ENCODE measurements at regions not wholly inside any gene's neighbourhood (a gene's known extent, or its start where the extent isn't known, plus 50 kb on each side); places are given as distances from the start of the nearest gene placed in this dataset.

- TF ChIP-seq ZNF777 (tag by site-specific recombination; IDR thresholded peaks at IDR 0.05; ENCODE audit: borderline replicate concordance) (no peak), ZNF140 (tag by site-specific recombination; IDR thresholded peaks at IDR 0.05) (no peak), ZNF157 (tag by site-specific recombination; IDR thresholded peaks at IDR 0.05) (no peak), INSM2 (tag by site-specific recombination; IDR thresholded peaks at IDR 0.05) (no peak), OVOL3 (tag by site-specific recombination; IDR thresholded peaks at IDR 0.05) (no peak), ZNF426 (tag by site-specific recombination; IDR thresholded peaks at IDR 0.05) (no peak), ZBTB21 (tag by site-specific recombination; IDR thresholded peaks at IDR 0.05) (no peak), TCF7L2 (IDR thresholded peaks at IDR 0.05; ENCODE audit: borderline replicate concordance, low read depth, low read length) (no peak), ZNF707 (tag by site-specific recombination; IDR thresholded peaks at IDR 0.05) (no peak), GLIS2 (tag by site-specific recombination; IDR thresholded peaks at IDR 0.05) (no peak)
- TF ChIP-seq, protein P1, sequence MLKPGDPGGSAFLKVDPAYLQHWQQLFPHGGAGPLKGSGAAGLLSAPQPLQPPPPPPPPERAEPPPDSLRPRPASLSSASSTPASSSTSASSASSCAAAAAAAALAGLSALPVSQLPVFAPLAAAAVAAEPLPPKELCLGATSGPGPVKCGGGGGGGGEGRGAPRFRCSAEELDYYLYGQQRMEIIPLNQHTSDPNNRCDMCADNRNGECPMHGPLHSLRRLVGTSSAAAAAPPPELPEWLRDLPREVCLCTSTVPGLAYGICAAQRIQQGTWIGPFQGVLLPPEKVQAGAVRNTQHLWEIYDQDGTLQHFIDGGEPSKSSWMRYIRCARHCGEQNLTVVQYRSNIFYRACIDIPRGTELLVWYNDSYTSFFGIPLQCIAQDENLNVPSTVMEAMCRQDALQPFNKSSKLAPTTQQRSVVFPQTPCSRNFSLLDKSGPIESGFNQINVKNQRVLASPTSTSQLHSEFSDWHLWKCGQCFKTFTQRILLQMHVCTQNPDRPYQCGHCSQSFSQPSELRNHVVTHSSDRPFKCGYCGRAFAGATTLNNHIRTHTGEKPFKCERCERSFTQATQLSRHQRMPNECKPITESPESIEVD (tag by site-specific recombination; IDR thresholded peaks at IDR 0.05) = no peak
- TF ChIP-seq, protein P2, sequence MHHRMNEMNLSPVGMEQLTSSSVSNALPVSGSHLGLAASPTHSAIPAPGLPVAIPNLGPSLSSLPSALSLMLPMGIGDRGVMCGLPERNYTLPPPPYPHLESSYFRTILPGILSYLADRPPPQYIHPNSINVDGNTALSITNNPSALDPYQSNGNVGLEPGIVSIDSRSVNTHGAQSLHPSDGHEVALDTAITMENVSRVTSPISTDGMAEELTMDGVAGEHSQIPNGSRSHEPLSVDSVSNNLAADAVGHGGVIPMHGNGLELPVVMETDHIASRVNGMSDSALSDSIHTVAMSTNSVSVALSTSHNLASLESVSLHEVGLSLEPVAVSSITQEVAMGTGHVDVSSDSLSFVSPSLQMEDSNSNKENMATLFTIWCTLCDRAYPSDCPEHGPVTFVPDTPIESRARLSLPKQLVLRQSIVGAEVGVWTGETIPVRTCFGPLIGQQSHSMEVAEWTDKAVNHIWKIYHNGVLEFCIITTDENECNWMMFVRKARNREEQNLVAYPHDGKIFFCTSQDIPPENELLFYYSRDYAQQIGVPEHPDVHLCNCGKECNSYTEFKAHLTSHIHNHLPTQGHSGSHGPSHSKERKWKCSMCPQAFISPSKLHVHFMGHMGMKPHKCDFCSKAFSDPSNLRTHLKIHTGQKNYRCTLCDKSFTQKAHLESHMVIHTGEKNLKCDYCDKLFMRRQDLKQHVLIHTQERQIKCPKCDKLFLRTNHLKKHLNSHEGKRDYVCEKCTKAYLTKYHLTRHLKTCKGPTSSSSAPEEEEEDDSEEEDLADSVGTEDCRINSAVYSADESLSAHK (tag by site-specific recombination; IDR thresholded peaks at IDR 0.05) = no peak
- Histone ChIP-seq H3K36me3 (ENCODE audit: control insufficient read depth in 2 of 2, insufficient read depth in 1 of 2, low read length in 2 of 2) (no peaks in the 10 kb centered on the region), H3K4me3 (ENCODE audit: low read depth, low read length) (no peak overlapping the region), H3K9me3 (ENCODE audit: control insufficient read depth, insufficient read depth, low read depth, low read length) (no peaks in the 10 kb centered on the region), H3K27ac (ENCODE audit: extremely low read depth, low read depth, low read length) (no peak overlapping the region), H3K4me1 (ENCODE audit: control insufficient read depth, insufficient read depth, low read length) (no peaks in the 10 kb centered on the region)
- ChIA-PET POLR2A (no interaction called here), CTCF (no interaction called here)
Observed at GRCh38 chr4:131098976-131099375, 2003.0 kb downstream of the C4orf33 start.

DNA sequence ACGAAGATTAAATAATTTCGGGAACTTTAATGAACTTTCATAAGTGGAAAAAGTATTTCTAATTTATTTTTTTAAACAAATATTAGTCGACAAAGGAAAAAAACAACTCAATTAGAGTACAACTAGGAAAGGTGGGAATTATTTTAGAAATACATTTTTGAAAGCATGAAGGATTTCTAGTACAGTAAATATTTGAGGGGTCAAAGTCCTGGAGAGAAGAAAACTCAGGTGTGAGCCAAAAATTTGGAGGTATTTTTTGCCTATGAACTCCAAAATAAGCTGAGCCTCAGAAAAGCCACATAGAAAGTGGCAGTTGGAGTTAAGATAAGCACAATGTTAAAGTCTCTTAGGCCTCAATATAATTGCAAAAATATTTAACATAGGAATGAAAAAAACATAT is 2017.3 kb downstream of the C4orf33 start:
- no peaks in the 10 kb centered on the region for H3K36me3 ChIP-seq (ENCODE audit: control insufficient read depth in 2 of 2, insufficient read depth in 1 of 2, low read length in 2 of 2)
- POLR2A ChIA-PET = no interaction called here
- no peak overlapping the region for H3K27ac ChIP-seq (ENCODE audit: extremely low read depth, low read depth, low read length)
- H3K4me1 ChIP-seq (ENCODE audit: control insufficient read depth, insufficient read depth, low read length) = no peaks in the 10 kb centered on the region
- CTCF ChIA-PET = no interaction called here
- no peak overlapping the region for H3K4me3 ChIP-seq (ENCODE audit: low read depth, low read length)
- H3K9me3 ChIP-seq (ENCODE audit: control insufficient read depth, insufficient read depth, low read depth, low read length) = no peaks in the 10 kb centered on the region
- TF ChIP-seq, protein P1 (tag by site-specific recombination; IDR thresholded peaks at IDR 0.05) = no peak
- TF ChIP-seq ZNF341 (tag by site-specific recombination; IDR thresholded peaks at IDR 0.05; ENCODE audit: low read depth) (no peak), ZNF837 (tag by site-specific recombination; IDR thresholded peaks at IDR 0.05) (no peak), ZNF292 (tag by site-specific recombination; IDR thresholded peaks at IDR 0.05; ENCODE audit: borderline replicate concordance, low read depth) (no peak), ZNF404 (tag by site-specific recombination; IDR thresholded peaks at IDR 0.05) (no peak), ZNF585B (tag by site-specific recombination; IDR thresholded peaks at IDR 0.05) (no peak), ZNF639 (tag by site-specific recombination; IDR thresholded peaks at IDR 0.05) (no peak), RBAK (tag by site-specific recombination; IDR thresholded peaks at IDR 0.05) (no peak), ZNF777 (tag by site-specific recombination; IDR thresholded peaks at IDR 0.05; ENCODE audit: borderline replicate concordance) (no peak), ZNF707 (tag by site-specific recombination; IDR thresholded peaks at IDR 0.05) (no peak), ZNF530 (tag by site-specific recombination; IDR thresholded peaks at IDR 0.05; ENCODE audit: low read depth) (no peak), ZNF18 (tag by site-specific recombination; IDR thresholded peaks at IDR 0.05) (no peak), SP3 (tag by site-specific recombination; IDR thresholded peaks at IDR 0.05) (no peak), ZNF354C (tag by site-specific recombination; IDR thresholded peaks at IDR 0.05; ENCODE audit: borderline replicate concordance, low read depth) (no peak)
- TF ChIP-seq, protein P3, sequence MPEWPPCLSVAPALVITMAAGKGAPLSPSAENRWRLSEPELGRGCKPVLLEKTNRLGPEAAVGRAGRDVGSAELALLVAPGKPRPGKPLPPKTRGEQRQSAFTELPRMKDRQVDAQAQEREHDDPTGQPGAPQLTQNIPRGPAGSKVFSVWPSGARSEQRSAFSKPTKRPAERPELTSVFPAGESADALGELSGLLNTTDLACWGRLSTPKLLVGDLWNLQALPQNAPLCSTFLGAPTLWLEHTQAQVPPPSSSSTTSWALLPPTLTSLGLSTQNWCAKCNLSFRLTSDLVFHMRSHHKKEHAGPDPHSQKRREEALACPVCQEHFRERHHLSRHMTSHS (tag by site-specific recombination; IDR thresholded peaks at IDR 0.05) = no peak

Measured in HEK293 (cell line).